ENCODE measurements at regions not wholly inside any gene's neighbourhood (a gene's known extent, or its start where the extent isn't known, plus 50 kb on each side); places are given as distances from the start of the nearest gene placed in this dataset.

- no peaks in the 10 kb centered on the region for H4K20me1 ChIP-seq (ENCODE audit: insufficient read depth, low read length, poor library complexity, severe bottlenecking)
- H3K79me2 ChIP-seq (ENCODE audit: insufficient read depth, low read length), result no peaks in the 10 kb centered on the region
- H3K4me1 ChIP-seq (ENCODE audit: insufficient read depth, low read length, poor library complexity, severe bottlenecking), result no peaks in the 10 kb centered on the region
- no peak overlapping the region for H3K9ac ChIP-seq (ENCODE audit: low read depth, low read length, poor library complexity, severe bottlenecking)
- H3K4me2 ChIP-seq (ENCODE audit: low read depth, low read length, poor library complexity, severe bottlenecking), result no peak overlapping the region
- H3F3A ChIP-seq (ENCODE audit: low read depth), result no peaks in the 10 kb centered on the region
- H3K4me3 ChIP-seq (ENCODE audit: low read length, poor library complexity, severe bottlenecking), result no peak overlapping the region
- no peaks in the 10 kb centered on the region for H3K9me2 ChIP-seq (replicated peaks; ENCODE audit: low read depth, low read length)
- H3K9me3 ChIP-seq (ENCODE audit: insufficient read depth, low read depth, low read length), result no peaks in the 10 kb centered on the region
- no peak for TF ChIP-seq EZH2phosphoT487 (IDR thresholded peaks at IDR 0.05; ENCODE audit: borderline replicate concordance)
- no peak for TF ChIP-seq CTCF (conservative IDR thresholded peaks at IDR 0.05; ENCODE audit: low read length)
- H3K36me3 ChIP-seq (ENCODE audit: insufficient read depth, low read length), result no peaks in the 10 kb centered on the region
- no peak overlapping the region for H2AFZ ChIP-seq (ENCODE audit: low read length)
- no peaks in the 10 kb centered on the region for H3K27me3 ChIP-seq (ENCODE audit: insufficient read depth, low read length, poor library complexity, severe bottlenecking)
Measured at GRCh38 chr21:28743723-28744122, 249.0 kb downstream of the LTN1 start.

DNA sequence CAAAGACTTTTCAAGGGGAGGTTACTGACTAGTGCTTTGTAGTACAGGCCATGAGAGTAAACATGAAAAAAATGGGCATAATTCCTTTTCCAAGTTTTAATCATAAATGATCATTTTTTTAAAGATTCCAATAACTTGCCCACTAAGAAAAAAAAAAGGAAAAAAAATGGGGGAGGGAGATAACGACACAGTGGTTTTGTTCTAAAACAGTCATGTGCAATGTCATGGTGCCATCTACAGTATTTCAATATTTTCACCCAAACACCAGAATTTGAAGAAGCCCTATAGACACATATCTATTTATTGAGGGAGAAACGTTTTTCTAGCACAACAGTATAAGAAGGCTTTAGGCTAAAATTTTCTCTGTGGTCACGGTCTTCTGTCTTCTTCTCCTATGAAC, 250.2 kb downstream of the LTN1 start:
- Histone ChIP-seq H3K36me3 (ENCODE audit: insufficient read depth, low read length) (no peaks in the 10 kb centered on the region), H3F3A (ENCODE audit: low read depth) (no peaks in the 10 kb centered on the region), H3K9me3 (ENCODE audit: insufficient read depth, low read depth, low read length) (no peaks in the 10 kb centered on the region), H3K9me2 (replicated peaks; ENCODE audit: low read depth, low read length) (no peaks in the 10 kb centered on the region), H3K4me1 (ENCODE audit: insufficient read depth, low read length, poor library complexity, severe bottlenecking) (no peaks in the 10 kb centered on the region), H3K27me3 (ENCODE audit: insufficient read depth, low read length, poor library complexity, severe bottlenecking) (no peaks in the 10 kb centered on the region), H3K9ac (ENCODE audit: low read depth, low read length, poor library complexity, severe bottlenecking) (no peak overlapping the region), H3K4me2 (ENCODE audit: low read depth, low read length, poor library complexity, severe bottlenecking) (no peak overlapping the region), H2AFZ (ENCODE audit: low read length) (no peak overlapping the region), H3K4me3 (ENCODE audit: low read length, poor library complexity, severe bottlenecking) (no peak overlapping the region), H3K79me2 (ENCODE audit: insufficient read depth, low read length) (no peaks in the 10 kb centered on the region), H4K20me1 (ENCODE audit: insufficient read depth, low read length, poor library complexity, severe bottlenecking) (no peaks in the 10 kb centered on the region)
- TF ChIP-seq CTCF (conservative IDR thresholded peaks at IDR 0.05; ENCODE audit: low read length) (0 out of 2 replicates have a peak, but pooled peaks have one; percentile 10), EZH2phosphoT487 (IDR thresholded peaks at IDR 0.05; ENCODE audit: borderline replicate concordance) (no peak)

DNA sequence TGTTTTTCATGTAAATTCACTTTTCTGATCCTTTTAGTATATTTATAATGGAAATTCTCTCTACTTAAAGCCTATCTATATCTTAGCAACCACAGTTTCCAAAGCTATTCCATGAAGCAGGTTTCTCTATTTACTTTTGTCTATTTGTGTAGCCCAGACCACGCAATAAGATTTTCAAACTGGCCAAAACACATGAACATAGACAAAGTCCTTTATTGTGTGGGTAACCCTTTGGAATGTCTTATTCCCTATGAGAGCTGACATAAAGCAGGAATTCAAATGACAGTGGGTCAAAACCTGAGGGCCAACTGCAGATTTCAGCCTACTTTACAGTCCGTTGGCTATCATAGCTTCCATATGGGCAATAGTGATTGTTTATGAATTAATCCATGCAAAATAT, 252.6 kb downstream of the LTN1 start:
- Histone ChIP-seq H3K36me3 (ENCODE audit: insufficient read depth, low read length) (no peaks in the 10 kb centered on the region), H3K27me3 (ENCODE audit: insufficient read depth, low read length, poor library complexity, severe bottlenecking) (no peaks in the 10 kb centered on the region), H2AFZ (ENCODE audit: low read length) (no peak overlapping the region), H3K79me2 (ENCODE audit: insufficient read depth, low read length) (no peaks in the 10 kb centered on the region), H3K4me3 (ENCODE audit: low read length, poor library complexity, severe bottlenecking) (no peak overlapping the region), H3K9me2 (replicated peaks; ENCODE audit: low read depth, low read length) (no peaks in the 10 kb centered on the region), H3K9me3 (ENCODE audit: insufficient read depth, low read depth, low read length) (no peaks in the 10 kb centered on the region), H3F3A (ENCODE audit: low read depth) (no peaks in the 10 kb centered on the region), H3K4me1 (ENCODE audit: insufficient read depth, low read length, poor library complexity, severe bottlenecking) (no peaks in the 10 kb centered on the region), H4K20me1 (ENCODE audit: insufficient read depth, low read length, poor library complexity, severe bottlenecking) (no peaks in the 10 kb centered on the region), H3K9ac (ENCODE audit: low read depth, low read length, poor library complexity, severe bottlenecking) (no peak overlapping the region), H3K4me2 (ENCODE audit: low read depth, low read length, poor library complexity, severe bottlenecking) (no peak overlapping the region)
- TF ChIP-seq CTCF (conservative IDR thresholded peaks at IDR 0.05; ENCODE audit: low read length), result no peak
- TF ChIP-seq EZH2phosphoT487 (IDR thresholded peaks at IDR 0.05; ENCODE audit: borderline replicate concordance), result no peak

Measured in Loucy (cell line).